ENCODE measurements at regions not wholly inside any gene's neighbourhood (a gene's known extent, or its start where the extent isn't known, plus 50 kb on each side); places are given as distances from the start of the nearest gene placed in this dataset.

GRCh38 chr5:174570662-174571061, 153.7 kb upstream of the MSX2 start:
- no peak overlapping the region for H3K4me3 ChIP-seq (replicated peaks in 1 of 2; ENCODE audit: low read depth in 2 of 2, low read length in 2 of 2)
- no peak for DNase-seq (ENCODE audit: low read depth in 2 of 2)
- no peak for TF ChIP-seq CTCF (IDR thresholded peaks at IDR 0.05; ENCODE audit: low read depth, low read length)

- no peak for TF ChIP-seq CTCF (IDR thresholded peaks at IDR 0.05; ENCODE audit: low read depth, low read length)
- H3K4me3 ChIP-seq (replicated peaks in 1 of 2; ENCODE audit: low read depth in 2 of 2, low read length in 2 of 2): no peak overlapping the region
- peak; percentile 58 to 95 for DNase-seq (ENCODE audit: low read depth in 2 of 2)
Observed at GRCh38 chr5:174571662-174572397, 152.6 kb upstream of the MSX2 start.

- H3K4me3 ChIP-seq (replicated peaks in 1 of 2; ENCODE audit: low read depth in 2 of 2, low read length in 2 of 2): no peak overlapping the region
- no peak for DNase-seq (ENCODE audit: low read depth in 2 of 2)
- TF ChIP-seq CTCF (IDR thresholded peaks at IDR 0.05; ENCODE audit: low read depth, low read length): no peak
Observed at GRCh38 chr5:174572591-174572990, 151.8 kb upstream of the MSX2 start.

- no peak for DNase-seq (ENCODE audit: low read depth in 2 of 2)
- no peak for TF ChIP-seq CTCF (IDR thresholded peaks at IDR 0.05; ENCODE audit: low read depth, low read length)
- no peak overlapping the region for H3K4me3 ChIP-seq (replicated peaks in 1 of 2; ENCODE audit: low read depth in 2 of 2, low read length in 2 of 2)
Observed at GRCh38 chr5:174573221-174573994, 151.0 kb upstream of the MSX2 start.

- no peak for DNase-seq (ENCODE audit: low read depth in 2 of 2)
- TF ChIP-seq CTCF (IDR thresholded peaks at IDR 0.05; ENCODE audit: low read depth, low read length): no peak
- H3K4me3 ChIP-seq (replicated peaks in 1 of 2; ENCODE audit: low read depth in 2 of 2, low read length in 2 of 2): no peak overlapping the region
Observed at GRCh38 chr5:174575043-174575442, 149.3 kb upstream of the MSX2 start.

- H3K4me3 ChIP-seq (replicated peaks in 1 of 2; ENCODE audit: low read depth in 2 of 2, low read length in 2 of 2): no peak overlapping the region
- TF ChIP-seq CTCF (IDR thresholded peaks at IDR 0.05; ENCODE audit: low read depth, low read length): no peak
- no peak for DNase-seq (ENCODE audit: low read depth in 2 of 2)
Observed at GRCh38 chr5:174576042-174576441, 148.3 kb upstream of the MSX2 start.

Measured in cardiac fibroblast (primary cell).